ENCODE measurements at regions not wholly inside any gene's neighbourhood (a gene's known extent, or its start where the extent isn't known, plus 50 kb on each side); places are given as distances from the start of the nearest gene placed in this dataset.
A peak's percentile ranks its signal among the peaks of the same experiment; 100 is the strongest.

- DNase-seq (ENCODE audit: low spot score): no peak
- in situ Hi-C loops (cut with MboI; ENCODE audit: low pct_unique_long_range_greater_than_20kb, low sequenced_read_pairs, unreplicated experiment): no loop called here
- no peak for TF ChIP-seq CTCF (IDR thresholded peaks at IDR 0.05; ENCODE audit: extremely low read depth, insufficient read depth, missing control alignments)
Observed at GRCh38 chr4:85381968-85382367, 93.0 kb upstream of the ARHGAP24 start.

DNA sequence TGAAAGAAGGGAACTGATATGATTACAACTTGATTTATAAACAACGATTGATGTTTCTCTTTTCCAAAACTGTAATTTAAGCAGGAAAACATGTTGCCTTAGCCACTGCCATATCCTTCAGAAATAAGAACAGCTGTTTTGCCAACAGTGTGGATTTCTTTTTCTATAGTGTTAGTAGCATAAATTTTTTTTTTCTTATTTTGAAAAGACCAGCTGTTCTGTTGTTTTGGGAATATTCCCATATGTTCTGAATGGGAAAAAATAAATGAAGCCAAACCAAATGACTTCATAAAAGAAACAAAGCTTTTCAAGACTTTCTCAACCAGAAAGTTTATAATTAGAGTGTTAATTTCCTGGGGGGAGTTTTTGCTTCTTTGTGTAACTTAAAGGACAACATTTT lies 83.9 kb upstream of the ARHGAP24 start:
- no peak for DNase-seq (ENCODE audit: low spot score)
- no peak for TF ChIP-seq CTCF (IDR thresholded peaks at IDR 0.05; ENCODE audit: extremely low read depth, insufficient read depth, missing control alignments)
- in situ Hi-C loops (cut with MboI; ENCODE audit: low pct_unique_long_range_greater_than_20kb, low sequenced_read_pairs, unreplicated experiment): no loop called here

DNA sequence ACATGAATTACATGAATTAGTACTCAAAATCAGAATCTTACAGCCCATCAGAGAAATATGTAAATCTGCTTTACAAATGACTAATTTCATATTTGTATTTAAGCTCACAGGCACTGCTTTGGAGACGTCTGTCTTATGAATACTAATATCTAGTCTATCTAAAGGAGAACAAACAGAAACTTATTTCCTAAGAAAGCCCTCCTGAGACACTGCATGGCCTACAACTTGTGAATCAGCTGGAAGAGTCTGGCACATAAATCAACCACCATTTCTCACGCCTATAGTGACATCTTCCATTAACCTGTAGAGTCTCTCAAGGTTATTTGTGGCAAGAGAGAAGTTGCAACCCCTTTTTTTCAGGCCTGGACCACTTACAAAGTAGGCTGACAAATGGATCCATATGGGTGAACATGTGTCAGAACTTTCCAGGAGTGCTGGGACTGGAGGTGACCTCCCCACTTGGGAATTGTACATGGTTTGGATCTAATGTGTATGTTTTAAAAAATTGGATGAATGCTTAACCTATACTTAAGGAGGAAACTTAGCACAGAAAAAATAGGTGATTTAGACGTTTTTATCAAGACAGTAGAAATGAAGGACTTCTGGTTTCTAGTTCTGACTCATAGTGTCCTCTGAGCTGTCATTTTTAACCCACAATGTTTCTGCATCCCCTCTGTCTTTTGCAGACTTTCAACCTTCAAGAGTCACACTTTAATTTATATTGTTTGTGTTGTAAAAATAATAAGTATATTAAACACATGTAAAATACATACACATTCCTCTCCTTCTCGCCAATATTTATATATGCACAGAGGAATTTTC lies 83.2 kb upstream of the ARHGAP24 start:
- no peak for TF ChIP-seq CTCF (IDR thresholded peaks at IDR 0.05; ENCODE audit: extremely low read depth, insufficient read depth, missing control alignments)
- in situ Hi-C loops (cut with MboI; ENCODE audit: low pct_unique_long_range_greater_than_20kb, low sequenced_read_pairs, unreplicated experiment): no loop called here
- DNase-seq (ENCODE audit: low spot score): peak; percentile 37

GRCh38 chr4:85393201-85393600 lies 81.7 kb upstream of the ARHGAP24 start:
- no peak for TF ChIP-seq CTCF (IDR thresholded peaks at IDR 0.05; ENCODE audit: extremely low read depth, insufficient read depth, missing control alignments)
- DNase-seq (ENCODE audit: low spot score): no peak
- in situ Hi-C loops (cut with MboI; ENCODE audit: low pct_unique_long_range_greater_than_20kb, low sequenced_read_pairs, unreplicated experiment): no loop called here

DNA sequence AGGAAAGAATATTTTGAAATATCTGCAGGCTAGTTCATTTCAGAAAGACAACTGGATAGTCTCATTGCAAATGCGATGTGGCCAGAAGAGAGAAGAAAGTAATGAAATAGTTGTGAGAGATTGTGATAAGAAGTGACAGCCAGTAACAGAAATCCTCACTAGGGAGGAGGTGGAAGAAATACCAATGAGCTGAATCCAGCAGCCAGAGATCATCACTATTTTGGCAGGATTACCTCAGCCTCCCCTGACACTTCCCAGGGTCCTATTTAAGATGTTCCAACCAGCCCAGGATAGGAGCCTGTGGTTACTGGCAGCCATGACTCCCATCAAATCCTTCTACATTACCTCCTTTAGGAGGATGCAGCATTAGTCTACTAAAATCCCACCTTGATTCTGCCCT lies 76.7 kb upstream of the ARHGAP24 start:
- in situ Hi-C loops (cut with MboI; ENCODE audit: low pct_unique_long_range_greater_than_20kb, low sequenced_read_pairs, unreplicated experiment): no loop called here
- no peak for DNase-seq (ENCODE audit: low spot score)
- no peak for TF ChIP-seq CTCF (IDR thresholded peaks at IDR 0.05; ENCODE audit: extremely low read depth, insufficient read depth, missing control alignments)

DNA sequence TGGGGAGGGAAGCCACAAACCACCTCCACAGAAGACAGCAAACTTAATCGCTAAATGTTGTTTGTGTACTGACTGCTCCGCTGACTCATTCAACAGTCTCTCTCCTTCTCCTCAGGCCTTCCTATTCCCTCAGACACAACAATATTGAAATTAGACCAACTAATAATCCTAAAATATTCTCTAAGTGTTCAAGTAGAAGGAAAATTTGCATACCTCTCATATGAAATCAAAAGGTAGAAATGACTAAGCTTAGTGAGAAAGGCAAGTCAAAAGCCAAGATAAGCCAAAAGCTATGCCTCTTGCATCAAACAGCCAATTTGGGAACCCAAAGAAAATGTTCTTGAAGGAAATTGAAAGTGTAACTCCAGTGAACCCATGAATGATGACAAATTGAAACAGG lies 75.7 kb upstream of the ARHGAP24 start:
- DNase-seq (ENCODE audit: low spot score): no peak
- TF ChIP-seq CTCF (IDR thresholded peaks at IDR 0.05; ENCODE audit: extremely low read depth, insufficient read depth, missing control alignments): no peak
- in situ Hi-C loops (cut with MboI; ENCODE audit: low pct_unique_long_range_greater_than_20kb, low sequenced_read_pairs, unreplicated experiment): no loop called here

Data from GM13977 (cell line).